ENCODE measurements at regions not wholly inside any gene's neighbourhood (a gene's known extent, or its start where the extent isn't known, plus 50 kb on each side); places are given as distances from the start of the nearest gene placed in this dataset.
A peak's percentile ranks its signal among the peaks of the same experiment; 100 is the strongest.

- no peaks in the 10 kb centered on the region for H3K36me3 ChIP-seq
- H3K27ac ChIP-seq: no peak overlapping the region
- H3K4me3 ChIP-seq: no peak overlapping the region
- H3K27me3 ChIP-seq: no peaks in the 10 kb centered on the region
- H3K9me3 ChIP-seq: no peaks in the 10 kb centered on the region
- DNase-seq: no peak
- intact Hi-C loops (cut with DNase I; ENCODE audit: low total_unique reads): no loop called here
- no peak for TF ChIP-seq CTCF (IDR thresholded peaks at IDR 0.05)
- H3K4me1 ChIP-seq: no peaks in the 10 kb centered on the region
Observed at GRCh38 chr4:71126719-71127118, 133.3 kb downstream of the DCK start.

DNA sequence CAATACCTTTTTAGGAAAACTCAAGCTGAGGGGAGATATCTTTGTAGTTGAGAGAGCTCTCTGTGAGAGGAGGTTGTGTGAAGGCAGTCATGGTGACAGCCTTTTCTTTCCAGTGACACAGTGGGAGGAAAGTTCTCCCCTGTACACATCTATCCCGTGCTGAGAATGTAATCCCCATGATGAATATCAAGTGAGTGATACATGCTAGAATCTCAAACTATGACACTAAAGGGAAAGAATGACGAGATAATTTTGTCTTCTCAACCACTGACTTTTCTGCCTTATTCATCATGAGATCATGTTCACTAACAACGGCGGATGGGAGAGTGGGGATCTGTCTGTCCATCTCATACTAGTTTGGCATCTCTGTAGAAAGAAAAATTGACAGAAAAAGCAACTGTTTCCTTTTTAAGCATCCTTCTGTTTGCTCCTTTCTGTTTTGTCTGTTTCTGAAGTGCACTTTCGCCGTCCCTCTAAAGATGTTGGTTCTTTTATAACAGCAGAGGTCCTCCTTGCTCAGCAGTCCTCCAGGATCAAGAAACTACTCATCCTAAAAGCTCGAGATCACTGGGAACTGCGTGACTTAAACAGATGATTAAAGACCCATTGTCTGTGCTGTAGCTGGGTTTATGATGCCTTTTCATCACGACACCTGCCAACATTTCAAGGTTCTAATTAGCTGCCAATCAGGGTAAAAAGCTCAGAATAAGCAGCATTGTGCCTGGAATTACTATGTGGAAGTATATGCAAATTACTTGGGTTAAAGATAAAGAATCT lies 137.6 kb downstream of the DCK start:
- Histone ChIP-seq H3K36me3 (no peaks in the 10 kb centered on the region), H3K9me3 (no peaks in the 10 kb centered on the region), H3K4me3 (no peak overlapping the region), H3K27ac (no peak overlapping the region), H3K27me3 (no peaks in the 10 kb centered on the region), H3K4me1 (no peaks in the 10 kb centered on the region)
- TF ChIP-seq CTCF (IDR thresholded peaks at IDR 0.05): peak; percentile 33 to 40
- no peak for DNase-seq
- intact Hi-C loops (cut with DNase I; ENCODE audit: low total_unique reads): loop anchor here (10.0 kb wide), 1 partner anchor 584 kb away; no protein-coding TSS in a partner anchor

GRCh38 chr4:71132486-71132885 lies 139.0 kb downstream of the DCK start:
- TF ChIP-seq CTCF (IDR thresholded peaks at IDR 0.05): no peak
- intact Hi-C loops (cut with DNase I; ENCODE audit: low total_unique reads): loop anchor here (10.0 kb wide), 1 partner anchor 582 kb away; no protein-coding TSS in a partner anchor

DNA sequence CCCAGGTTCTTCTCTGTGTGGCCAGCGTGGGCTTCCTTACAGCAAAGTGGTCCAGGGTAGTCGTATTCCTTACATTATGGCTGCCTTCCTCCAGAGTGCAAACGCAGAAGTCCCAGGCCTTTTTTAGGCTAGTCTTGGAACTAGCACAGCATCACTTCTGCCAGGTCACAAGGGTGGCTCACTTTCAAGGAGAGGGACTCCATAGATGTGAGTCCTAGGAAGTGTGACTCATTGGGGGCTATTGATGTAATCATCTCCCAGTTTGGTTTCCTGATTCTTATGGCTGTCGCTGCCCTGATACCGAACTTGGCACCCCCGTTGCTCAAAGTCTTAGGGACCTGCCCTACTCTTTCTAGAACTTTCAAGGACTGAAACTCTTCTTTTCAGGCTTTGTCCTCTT lies 140.0 kb downstream of the DCK start:
- H3K27me3 ChIP-seq: no peaks in the 10 kb centered on the region
- H3K4me1 ChIP-seq: no peaks in the 10 kb centered on the region
- no peak overlapping the region for H3K27ac ChIP-seq
- H3K4me3 ChIP-seq: no peak overlapping the region
- H3K36me3 ChIP-seq: no peaks in the 10 kb centered on the region
- intact Hi-C loops (cut with DNase I; ENCODE audit: low total_unique reads): loop anchor here (10.0 kb wide), 1 partner anchor 581 kb away; no protein-coding TSS in a partner anchor
- no peak for DNase-seq
- no peak for TF ChIP-seq CTCF (IDR thresholded peaks at IDR 0.05)
- no peaks in the 10 kb centered on the region for H3K9me3 ChIP-seq

More at GRCh38 chr4:71132486-71132885, 139.0 kb downstream of the DCK start:
- H3K4me3 ChIP-seq: no peak overlapping the region
- no peaks in the 10 kb centered on the region for H3K36me3 ChIP-seq
- H3K27ac ChIP-seq: no peak overlapping the region
- no peaks in the 10 kb centered on the region for H3K4me1 ChIP-seq
- no peaks in the 10 kb centered on the region for H3K9me3 ChIP-seq
- no peak for DNase-seq
- H3K27me3 ChIP-seq: no peaks in the 10 kb centered on the region

- DNase-seq: no peak
- H3K4me3 ChIP-seq: no peak overlapping the region
- intact Hi-C loops (cut with DNase I; ENCODE audit: low total_unique reads): loop anchor here (10.0 kb wide), 1 partner anchor 579 kb away; no protein-coding TSS in a partner anchor
- no peaks in the 10 kb centered on the region for H3K27me3 ChIP-seq
- no peaks in the 10 kb centered on the region for H3K9me3 ChIP-seq
- H3K36me3 ChIP-seq: no peaks in the 10 kb centered on the region
- TF ChIP-seq CTCF (IDR thresholded peaks at IDR 0.05): no peak
- H3K27ac ChIP-seq: no peak overlapping the region
- no peaks in the 10 kb centered on the region for H3K4me1 ChIP-seq
Observed at GRCh38 chr4:71136071-71136470, 142.6 kb downstream of the DCK start.
